GM12878 (cell line): ENCODE measurements at regions not wholly inside any gene's neighbourhood (a gene's known extent, or its start where the extent isn't known, plus 50 kb on each side); places are given as distances from the start of the nearest gene placed in this dataset.
"Not testable (repeated sequence)": the region's sequence is repeated elsewhere in the genome, so short reads cannot be mapped to it uniquely, and the experiment has no call there.

ENCODE experiments used
- BRCA1 ChIP-seq: IDR thresholded peaks from 2 replicates; pipeline ENCODE4 v1.6.1; 2011; ENCODE audit warnings: low read depth, low read length, improper control_type of control experiment
- CHD2 ChIP-seq: IDR thresholded peaks from 2 replicates; pipeline ENCODE4 v1.6.1; 2011; ENCODE audit warnings: low read depth, low read length, improper control_type of control experiment, borderline replicate concordance
- EP300 ChIP-seq, 2 experiments: fragments of 150-350 bp in 1 of 2; IDR thresholded peaks; 2 replicates each; pipeline ENCODE4 v1.6.1; 2011 to 2012; ENCODE audit warnings: low read depth in 2 of 2, low read length in 2 of 2, borderline replicate concordance in 1 of 2, improper control_type of control experiment in 1 of 2, inconsistent platforms in 1 of 2; ENCODE audit not compliant: control insufficient read depth in 1 of 2
- ETV6 ChIP-seq, 2 experiments: fragments of 450-650 bp in 1 of 2; IDR thresholded peaks in 1 of 2; conservative IDR thresholded peaks in 1 of 2; 2 replicates each; pipeline ENCODE4 v1.6.1; 2014; ENCODE audit warnings: antibody characterized with exemption in 1 of 2, borderline replicate concordance in 1 of 2, low read depth in 1 of 2, mild to moderate bottlenecking in 1 of 2, moderate library complexity in 1 of 2
- EZH2 ChIP-seq: IDR thresholded peaks from 2 replicates; pipeline ENCODE4 v1.6.1; 2012; ENCODE audit warnings: low read depth, mild to moderate bottlenecking, control low read depth, inconsistent platforms, low read length, borderline replicate concordance; ENCODE audit not compliant: control insufficient read depth
- MYC ChIP-seq: IDR thresholded peaks from 2 replicates; pipeline ENCODE4 v1.6.1; 2011; ENCODE audit warnings: mild to moderate bottlenecking, low read length, moderate library complexity, inconsistent platforms; ENCODE audit not compliant: insufficient read depth, insufficient replicate concordance, insufficient read length, severe bottlenecking
- POLR2AphosphoS5 ChIP-seq: IDR thresholded peaks from 2 replicates; pipeline ENCODE4 v1.6.1; 2011; ENCODE audit warnings: mild to moderate bottlenecking, low read length, inconsistent platforms
- SIN3A ChIP-seq: IDR thresholded peaks from 2 replicates; pipeline ENCODE4 v1.6.1; 2012; ENCODE audit warnings: low read depth, low read length, improper control_type of control experiment
- SP1 ChIP-seq: IDR thresholded peaks from one replicate; pipeline ENCODE4 v1.6.1; 2011; ENCODE audit warnings: low read depth, low read length
- SRF ChIP-seq, 2 experiments: IDR thresholded peaks; 2 replicates each; pipeline ENCODE4 v1.6.1; 2011; ENCODE audit warnings: low read depth in 2 of 2, low read length in 2 of 2, mild to moderate bottlenecking in 1 of 2, moderate library complexity in 1 of 2
- TCF12 ChIP-seq: IDR thresholded peaks from 2 replicates; pipeline ENCODE4 v1.6.1; 2011; ENCODE audit warnings: low read depth, mild to moderate bottlenecking, low read length
- TF ChIP-seq, protein P1 (sequence below), 3 experiments: IDR thresholded peaks in 2 of 3; conservative IDR thresholded peaks in 1 of 3; 2 replicates each; pipeline ENCODE4 v1.5.1; 2011; ENCODE audit warnings: low read depth in 3 of 3, low read length in 3 of 3, mild to moderate bottlenecking in 3 of 3, control low read depth in 2 of 3, moderate library complexity in 2 of 3, inconsistent platforms in 1 of 3, mixed read lengths in 1 of 3; ENCODE audit not compliant: control insufficient read depth in 2 of 3, insufficient read depth in 1 of 3; ENCODE audit errors: extremely low read depth in 1 of 3

DNA sequence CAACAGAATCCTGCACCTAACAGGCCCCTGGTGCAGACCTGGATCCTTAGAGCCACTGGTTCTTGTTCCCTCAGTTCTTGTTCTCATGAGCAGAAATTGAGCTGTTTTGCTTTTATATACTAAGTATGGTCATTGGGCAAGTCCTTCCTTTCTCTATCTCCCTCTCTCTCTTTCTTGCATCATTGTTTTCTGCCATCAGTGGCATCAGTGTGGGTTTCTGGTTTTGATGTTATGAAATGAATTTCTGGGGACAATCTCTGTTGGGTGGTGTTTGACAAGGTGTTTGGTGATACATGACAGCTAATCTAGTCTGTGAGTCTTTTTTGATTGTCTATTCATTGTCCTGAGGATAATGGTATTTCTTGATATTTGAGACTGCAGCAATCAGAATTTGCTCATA, 168.0 kb upstream of the NOTCH2NLA start:
- TF ChIP-seq EZH2; SP1; ETV6 (conservative IDR thresholded peaks at IDR 0.05 in 1 of 2, IDR thresholded peaks at IDR 0.05 in 1 of 2; ENCODE audit: borderline replicate concordance in 1 of 2, low read depth in 1 of 2); MYC; POLR2AphosphoS5; TCF12; SIN3A; BRCA1; EP300 (IDR thresholded peaks at IDR 0.05; ENCODE audit: borderline replicate concordance in 1 of 2, control insufficient read depth in 1 of 2, low read depth in 2 of 2, low read length in 2 of 2); SRF (IDR thresholded peaks at IDR 0.05; ENCODE audit: low read depth in 2 of 2, low read length in 2 of 2); CHD2: not testable (repeated sequence)
- TF ChIP-seq, protein P1, sequence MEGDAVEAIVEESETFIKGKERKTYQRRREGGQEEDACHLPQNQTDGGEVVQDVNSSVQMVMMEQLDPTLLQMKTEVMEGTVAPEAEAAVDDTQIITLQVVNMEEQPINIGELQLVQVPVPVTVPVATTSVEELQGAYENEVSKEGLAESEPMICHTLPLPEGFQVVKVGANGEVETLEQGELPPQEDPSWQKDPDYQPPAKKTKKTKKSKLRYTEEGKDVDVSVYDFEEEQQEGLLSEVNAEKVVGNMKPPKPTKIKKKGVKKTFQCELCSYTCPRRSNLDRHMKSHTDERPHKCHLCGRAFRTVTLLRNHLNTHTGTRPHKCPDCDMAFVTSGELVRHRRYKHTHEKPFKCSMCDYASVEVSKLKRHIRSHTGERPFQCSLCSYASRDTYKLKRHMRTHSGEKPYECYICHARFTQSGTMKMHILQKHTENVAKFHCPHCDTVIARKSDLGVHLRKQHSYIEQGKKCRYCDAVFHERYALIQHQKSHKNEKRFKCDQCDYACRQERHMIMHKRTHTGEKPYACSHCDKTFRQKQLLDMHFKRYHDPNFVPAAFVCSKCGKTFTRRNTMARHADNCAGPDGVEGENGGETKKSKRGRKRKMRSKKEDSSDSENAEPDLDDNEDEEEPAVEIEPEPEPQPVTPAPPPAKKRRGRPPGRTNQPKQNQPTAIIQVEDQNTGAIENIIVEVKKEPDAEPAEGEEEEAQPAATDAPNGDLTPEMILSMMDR (IDR thresholded peaks at IDR 0.05 in 2 of 3, conservative IDR thresholded peaks at IDR 0.05 in 1 of 3; ENCODE audit: control insufficient read depth in 2 of 3, extremely low read depth in 1 of 3, insufficient read depth in 1 of 3, low read depth in 3 of 3, low read length in 3 of 3), result not testable (repeated sequence)
